ENCODE measurements at regions not wholly inside any gene's neighbourhood (a gene's known extent, or its start where the extent isn't known, plus 50 kb on each side); places are given as distances from the start of the nearest gene placed in this dataset.

DNA sequence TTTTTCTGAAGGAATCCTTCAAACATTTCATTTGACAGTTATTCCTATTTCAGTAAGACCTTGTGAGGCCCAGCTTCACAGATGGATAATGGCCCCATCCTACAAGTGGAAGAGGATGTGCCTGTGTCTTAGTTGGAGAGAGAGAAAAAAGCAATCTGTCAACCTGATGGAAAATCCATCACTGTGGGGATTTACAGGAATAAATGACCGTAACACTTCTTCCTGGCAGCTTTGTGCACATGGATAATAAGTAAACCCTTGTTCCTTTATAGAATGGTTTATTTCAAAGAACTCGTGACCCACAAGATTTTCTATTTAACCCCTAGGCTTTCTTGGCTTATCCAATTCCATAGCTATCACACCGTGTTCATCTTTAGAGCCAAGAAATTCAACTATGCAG is 121.4 kb upstream of the PCED1B start:
- H3K4me3 ChIP-seq = no peak overlapping the region
- H3K4me2 ChIP-seq = peak overlapping the region; percentile 74
- ChIA-PET POLR2A (no interaction called here), CTCF (interaction anchor here (0.8 to 1.5 kb wide), 3 partner anchors 8 to 25 kb away, joined by 3 to 5 read pairs (median 4); no protein-coding TSS in a partner anchor)
- peaks cover 29% of the 10 kb centered on the region for H3K4me1 ChIP-seq
- H3K27ac ChIP-seq = peak overlapping the region; percentile 26 to 83; a peak in 4 of 6 replicates
- TF ChIP-seq CHD4 (IDR thresholded peaks at IDR 0.05; ENCODE audit: borderline replicate concordance) (no peak), RNF2 (IDR thresholded peaks at IDR 0.05; ENCODE audit: borderline replicate concordance, low read depth) (no peak)
- TF ChIP-seq, protein P1, sequence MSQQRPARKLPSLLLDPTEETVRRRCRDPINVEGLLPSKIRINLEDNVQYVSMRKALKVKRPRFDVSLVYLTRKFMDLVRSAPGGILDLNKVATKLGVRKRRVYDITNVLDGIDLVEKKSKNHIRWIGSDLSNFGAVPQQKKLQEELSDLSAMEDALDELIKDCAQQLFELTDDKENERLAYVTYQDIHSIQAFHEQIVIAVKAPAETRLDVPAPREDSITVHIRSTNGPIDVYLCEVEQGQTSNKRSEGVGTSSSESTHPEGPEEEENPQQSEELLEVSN (IDR thresholded peaks at IDR 0.05; ENCODE audit: borderline replicate concordance, low read depth) = no peak
- ATAC-seq = no peak
- WGBS (ENCODE audit: missing lambda C conversion rate) = 68% methylated on average over 3 of the region's 3 CpGs
- peak; percentile 18 for FAIRE-seq
- no peak for DNase-seq (ENCODE audit: low read depth in 1 of 2, low spot score in 1 of 2)
- no peaks in the 10 kb centered on the region for H3K9me3 ChIP-seq

- CTCF ChIA-PET = interaction anchor here (1.5 to 1.8 kb wide), 2 partner anchors 25 kb away, joined by 5 to 6 read pairs; no protein-coding TSS in a partner anchor
- peak; percentile 49 to 60; a peak in 4 of 6 replicates for ATAC-seq
- peak overlapping the region; percentile 74 for H3K4me2 ChIP-seq
- peaks cover 29% of the 10 kb centered on the region for H3K4me1 ChIP-seq
- H3K27ac ChIP-seq = peak overlapping the region; percentile 61 to 83
- peak; percentile 31 to 41 for DNase-seq (ENCODE audit: low read depth in 1 of 2, low spot score in 1 of 2)
- 43% methylated on average over 2 of the region's 2 CpGs for WGBS (ENCODE audit: missing lambda C conversion rate)
- FAIRE-seq = peak; percentile 23
- peak overlapping the region; percentile 15; the same call in 1 of the 3 replicates for H3K4me3 ChIP-seq
- TF ChIP-seq ZNF302 (CRISPR knock-in tag; IDR thresholded peaks at IDR 0.05) = no peak
- TF ChIP-seq HMGXB4 (CRISPR knock-in tag; IDR thresholded peaks at IDR 0.05; ENCODE audit: borderline replicate concordance) = no peak
- no peak for TF ChIP-seq HOXB13 (CRISPR knock-in tag; IDR thresholded peaks at IDR 0.05; ENCODE audit: low read depth)
- 0 out of 2 replicates have a peak, but pooled peaks have one; percentile 44 for TF ChIP-seq JUNB (IDR thresholded peaks at IDR 0.05)
- TF ChIP-seq EP300 (IDR thresholded peaks at IDR 0.05) = peak in 1 of 2 experiments; percentile 21; a peak in 1 of 5 replicates
- H3K9me3 ChIP-seq = no peaks in the 10 kb centered on the region
- POLR2A ChIA-PET = no interaction called here
Measured at GRCh38 chr12:46958599-46959290, 120.7 kb upstream of the PCED1B start.

- TF ChIP-seq KDM1A (IDR thresholded peaks at IDR 0.05; ENCODE audit: low read depth) (no peak), EHMT2 (IDR thresholded peaks at IDR 0.05; ENCODE audit: low read depth) (no peak), ZC3H11A (IDR thresholded peaks at IDR 0.05) (no peak), CEBPB (IDR thresholded peaks at IDR 0.05) (peak; percentile 33 to 61; a peak in 3 of 4 replicates), EP300 (IDR thresholded peaks at IDR 0.05) (peak in 1 of 2 experiments; percentile 28; a peak in 1 of 5 replicates), MAFK (IDR thresholded peaks at IDR 0.05; ENCODE audit: partially characterized antibody) (peak; percentile 82), JUNB (IDR thresholded peaks at IDR 0.05) (peak; percentile 77), GATA3 (IDR thresholded peaks at IDR 0.05; ENCODE audit: borderline replicate concordance) (peak; percentile 34; the same call in 1 of the 2 replicates), JUN (IDR thresholded peaks at IDR 0.05) (peak in 1 of 2 experiments; percentile 43; a peak in 2 of 5 replicates), CHD4 (IDR thresholded peaks at IDR 0.05; ENCODE audit: borderline replicate concordance) (no peak), FOSL2 (IDR thresholded peaks at IDR 0.05) (peak; percentile 65), FOSL2 (CRISPR knock-in tag; IDR thresholded peaks at IDR 0.05) (peak; percentile 72), POLR2AphosphoS2 (conservative IDR thresholded peaks at IDR 0.05; ENCODE audit: low read length) (no peak), CBX8 (IDR thresholded peaks at IDR 0.05) (no peak)
- no peak overlapping the region; the same call in 2 of the 3 replicates for H3K4me3 ChIP-seq
- H3K27ac ChIP-seq = peak overlapping the region; percentile 61 to 83
- 3% methylated on average over 1 of the region's 1 CpG for WGBS (ENCODE audit: missing lambda C conversion rate)
- peak; percentile 24 to 76 for DNase-seq (ENCODE audit: low read depth in 1 of 2, low spot score in 1 of 2)
- no peaks in the 10 kb centered on the region for H3K9me3 ChIP-seq
- FAIRE-seq = peak; percentile 73
- peak overlapping the region; percentile 74 for H3K4me2 ChIP-seq
- ChIA-PET POLR2A (no interaction called here), CTCF (interaction anchor here (1.8 kb wide), 1 partner anchor 24 kb away, joined by 6 read pairs; no protein-coding TSS in a partner anchor)
- ATAC-seq = peak; percentile 83 to 84
- H3K4me1 ChIP-seq = peaks cover 37% of the 10 kb centered on the region
Measured at GRCh38 chr12:46959502-46959901, 119.9 kb upstream of the PCED1B start.
